K562 (cell line): ENCODE measurements at regions not wholly inside any gene's neighbourhood (a gene's known extent, or its start where the extent isn't known, plus 50 kb on each side); places are given as distances from the start of the nearest gene placed in this dataset.

Source experiments
- ATAC-seq: fragments of 200-7000 bp; cut with Tn5 transposase; 3 replicates; pipeline ENCODE4 v1.9.1; 2020; ENCODE audit warnings: moderate library complexity
- BruUV-seq: library from RNA; stranded (reverse); fragments of 400-500 nt; replicated peaks from 2 replicates; lab custom pipeline; 2021; lab: Mats Ljungman, UMichigan
- CTCF ChIA-PET: fragments of 300-600 bp; formaldehyde crosslinking; extraction: SDS; loops from one replicate; lab custom pipeline; 2021; ENCODE audit warnings: low intra/inter-chr PET ratio; lab: Yijun Ruan, JAX
- POLR2A ChIA-PET: fragments of 300-600, 350-650 bp; sonication (Branson Sonifier 250); formaldehyde crosslinking; extraction: SDS; loops from one replicate; lab custom pipeline; 2021; ENCODE audit warnings: antibody characterized with exemption, inconsistent platforms; lab: Yijun Ruan, JAX
- DNase-seq, 4 experiments: peaks; one replicate each; pipeline versions ENCODE4 v3.0.0 to v3.0.0-alpha.2; 2011 to 2018; ENCODE audit warnings: low spot score in 3 of 4, mixed read lengths in 3 of 4; ENCODE audit errors: extremely low read depth in 1 of 4
- FAIRE-seq: peaks from 2 replicates; lab custom pipeline; 2011; peaks lifted over from hg19 to GRCh38; lab: Jason Lieb, UNC
- H2AFZ ChIP-seq: 2 replicates; pipeline ENCODE4 v1.6.0; 2011; ENCODE audit warnings: low read depth, low read length, control low read depth, inconsistent platforms
- H3K27ac ChIP-seq: fragments of 200-600 bp; 3 replicates; pipeline ENCODE4 v1.8.0; 2011; ENCODE audit warnings: low read depth, mild to moderate bottlenecking, control low read depth, inconsistent platforms, low read length, moderate library complexity, mixed read lengths; ENCODE audit errors: extremely low read depth
- H3K27me3 ChIP-seq, 2 experiments: fragments of 300-600 bp in 1 of 2; 2 replicates in 1 of 2; 3 replicates in 1 of 2; pipeline versions ENCODE4 v1.6.0 to v1.8.0; 2011; ENCODE audit warnings: inconsistent platforms in 2 of 2, low read length in 2 of 2, mild to moderate bottlenecking in 1 of 2, mixed read lengths in 1 of 2, moderate library complexity in 1 of 2; ENCODE audit not compliant: control insufficient read depth in 2 of 2, insufficient read depth in 2 of 2
- H3K36me3 ChIP-seq: fragments of 300-600 bp; 3 replicates; pipeline ENCODE4 v1.8.0; 2011; ENCODE audit warnings: mild to moderate bottlenecking, low read length, inconsistent platforms; ENCODE audit not compliant: control insufficient read depth, insufficient read depth
- H3K4me1 ChIP-seq, 2 experiments: fragments of 200-600 bp in 1 of 2; replicated peaks in 1 of 2; 2 replicates in 1 of 2; 3 replicates in 1 of 2; pipeline versions ENCODE4 v1.5.1 to v1.8.0; 2011; ENCODE audit warnings: inconsistent platforms in 2 of 2, low read length in 2 of 2, mild to moderate bottlenecking in 1 of 2, mixed read lengths in 1 of 2, moderate library complexity in 1 of 2; ENCODE audit not compliant: control insufficient read depth in 2 of 2, insufficient read depth in 2 of 2
- H3K4me2 ChIP-seq: 2 replicates; pipeline ENCODE4 v1.6.1; 2011; ENCODE audit warnings: low read length, control low read depth, inconsistent platforms, mixed read lengths; ENCODE audit not compliant: insufficient read depth
- H3K4me3 ChIP-seq: fragments of 200-600 bp; sonication (generic), shearing (Covaris generic); 2 replicates; pipeline ENCODE4 v1.5.1; 2016; ENCODE audit warnings: control low read depth, inconsistent platforms
- H3K79me2 ChIP-seq: fragments of 200-600 bp; 3 replicates; pipeline ENCODE4 v1.8.0; 2011; ENCODE audit warnings: low read length, inconsistent platforms; ENCODE audit not compliant: control insufficient read depth, insufficient read depth
- H3K9ac ChIP-seq, 2 experiments: 2 replicates each; pipeline versions ENCODE4 v1.6.0 to v1.6.1; 2011; ENCODE audit warnings: low read depth in 2 of 2, low read length in 2 of 2, control low read depth in 1 of 2, inconsistent platforms in 1 of 2, mild to moderate bottlenecking in 1 of 2, mixed read lengths in 1 of 2; ENCODE audit not compliant: insufficient read depth in 1 of 2
- H3K9me1 ChIP-seq: one replicate; pipeline ENCODE4 v1.6.0; 2011; ENCODE audit warnings: inconsistent platforms, mild to moderate bottlenecking, low read length, moderate library complexity; ENCODE audit not compliant: control insufficient read depth, insufficient read depth
- H3K9me3 ChIP-seq: replicated peaks from 2 replicates; pipeline ENCODE4 v1.5.1; 2011; ENCODE audit warnings: low read depth, low read length, inconsistent platforms; ENCODE audit not compliant: control insufficient read depth, insufficient read depth
- H4K20me1 ChIP-seq: replicated peaks from 2 replicates; pipeline ENCODE4 v1.6.1; 2011; ENCODE audit warnings: low read length, inconsistent platforms, mixed read lengths; ENCODE audit not compliant: control insufficient read depth, insufficient read depth
- CTBP1 ChIP-seq: fragments of 450-650 bp; IDR thresholded peaks from 2 replicates; pipeline ENCODE4 v1.6.1; 2016; ENCODE audit warnings: borderline replicate concordance
- HBP1 ChIP-seq: fragments of 450-650 bp; formaldehyde crosslinking; IDR thresholded peaks from 2 replicates; pipeline ENCODE4 v1.4.0; 2022; ENCODE audit warnings: missing genetic modification characterization
- PHTF2 ChIP-seq: fragments of 250-450 bp; sonication (Bioruptor Pico); IDR thresholded peaks from 2 replicates; pipeline ENCODE4 v1.5.0; 2021; ENCODE audit warnings: mild to moderate bottlenecking
- SOX6 ChIP-seq: fragments of 450-650 bp; IDR thresholded peaks from 2 replicates; pipeline ENCODE4 v1.6.1; 2014; ENCODE audit warnings: mild to moderate bottlenecking
- VEZF1 ChIP-seq: fragments of 200-800 bp; sonication (Bioruptor generic); IDR thresholded peaks from 2 replicates; pipeline ENCODE4 v1.6.1; 2017; ENCODE audit warnings: missing genetic modification characterization, missing compliant biosample characterization
- XRCC4 ChIP-seq: IDR thresholded peaks from one replicate; pipeline ENCODE4 v1.6.1; 2011; ENCODE audit not compliant: insufficient read depth, insufficient read length; ENCODE audit errors: extremely low read depth
- XRCC5 ChIP-seq: fragments of 200-400 bp; formaldehyde crosslinking; IDR thresholded peaks from 2 replicates; pipeline ENCODE4 v1.6.1; 2017; ENCODE audit warnings: low read depth, mild to moderate bottlenecking, low read length
- ZEB2 ChIP-seq: fragments of 450-650 bp; IDR thresholded peaks from 2 replicates; pipeline ENCODE4 v1.6.1; 2016
- ZNF263 ChIP-seq: sonication (generic); formaldehyde crosslinking; IDR thresholded peaks from 2 replicates; pipeline ENCODE4 v1.8.0; 2022; ENCODE audit warnings: mild to moderate bottlenecking, missing genetic modification reagents, borderline replicate concordance
- ZNF274 ChIP-seq: IDR thresholded peaks from 2 replicates; pipeline ENCODE4 v1.6.1; 2011; ENCODE audit warnings: low read depth, mild to moderate bottlenecking, low read length, moderate library complexity, borderline replicate concordance
- ZNF324 ChIP-seq: fragments of 250-450 bp; sonication (Bioruptor Pico); IDR thresholded peaks from 2 replicates; pipeline ENCODE4 v1.4.0; 2020; ENCODE audit warnings: mild to moderate bottlenecking
- ZNF764 ChIP-seq: fragments of 250-450 bp; sonication (Bioruptor Pico); IDR thresholded peaks from 2 replicates; pipeline ENCODE4 v1.4.0; 2020; ENCODE audit warnings: low read depth, mild to moderate bottlenecking, moderate library complexity
- WGBS: fragments of 100-300 bp; shearing (Covaris generic); methylation state at CpG from one replicate; pipeline ENCODE4 v1.1.6; 2016; ENCODE audit warnings: low coverage, mixed read lengths; ENCODE audit not compliant: insufficient coverage; ENCODE audit errors: missing lambda C conversion rate; 5-methylcytosine and 5-hydroxymethylcytosine counted together
- in situ Hi-C: fragments of 300-500 bp; cut with MboI; formaldehyde crosslinking; loops from 4 replicates; pipeline ENCODE4 v1.15.0; 2018; ENCODE audit warnings: inconsistent platforms, mixed read lengths
- intact Hi-C: fragments of 100-400 bp; cut with micrococcal nuclease; formaldehyde crosslinking; loops from 2 replicates; pipeline ENCODE4 v1.14.2; 2022

GRCh38 chr4:41409594-41409895 is 128.4 kb upstream of the LIMCH1 start:
- no peaks in the 10 kb centered on the region for H3K79me2 ChIP-seq
- H3K9me1 ChIP-seq, result no peaks in the 10 kb centered on the region
- H4K20me1 ChIP-seq, result no peaks in the 10 kb centered on the region
- H3K27ac ChIP-seq, result no peak overlapping the region
- intact Hi-C loops, result no loop called here
- POLR2A ChIA-PET, result no interaction called here
- CTCF ChIA-PET, result no interaction called here
- 0% methylated on average over 2 of the region's 2 CpGs for whole genome bisulfite sequencing
- no peak overlapping the region for H3K9ac ChIP-seq
- no peaks in the 10 kb centered on the region for H3K9me3 ChIP-seq
- DNase-seq, result no peak
- TF ChIP-seq ZNF324 (no peak), ZNF764 (CRISPR knock-in tag) (no peak), XRCC4 (no peak), ZEB2 (no peak), VEZF1 (CRISPR knock-in tag) (no peak), PHTF2 (CRISPR knock-in tag) (no peak), XRCC5 (no peak), ZNF263 (CRISPR knock-in tag) (no peak), CTBP1 (no peak), ZNF274 (no peak), HBP1 (CRISPR knock-in tag) (no peak), SOX6 (no peak)
- H3K4me2 ChIP-seq, result no peak overlapping the region
- no peak overlapping the region for H3K4me3 ChIP-seq
- in situ Hi-C loops, result no loop called here
- H2AFZ ChIP-seq, result no peak overlapping the region
- H3K36me3 ChIP-seq, result no peaks in the 10 kb centered on the region
- BruUV-seq, result no TSS peak
- H3K4me1 ChIP-seq, result no peaks in the 10 kb centered on the region
- no peak for FAIRE-seq
- H3K27me3 ChIP-seq, result no peaks in the 10 kb centered on the region
- ATAC-seq, result no peak
